HG03135 (cell line): ENCODE measurements at regions not wholly inside any gene's neighbourhood (a gene's known extent, or its start where the extent isn't known, plus 50 kb on each side); places are given as distances from the start of the nearest gene placed in this dataset.
"Not testable (repeated sequence)": the region's sequence is repeated elsewhere in the genome, so short reads cannot be mapped to it uniquely, and the experiment has no call there.

Experiments
- ATAC-seq: cut with Tn5 transposase; IDR thresholded peaks from one replicate; pipeline ENCODE4 v1.9.1; 2021; ENCODE audit warnings: mild to moderate bottlenecking, moderate library complexity; ENCODE audit not compliant: unreplicated experiment

GRCh38 chr5:51156838-51157237 lies 226.4 kb upstream of the ISL1 start:
- no peak for ATAC-seq

GRCh38 chr5:51159164-51159563 lies 224.1 kb upstream of the ISL1 start:
- no peak for ATAC-seq

- no peak for ATAC-seq
Measured at GRCh38 chr5:51159606-51160005, 223.6 kb upstream of the ISL1 start.

- no peak for ATAC-seq
Measured at GRCh38 chr5:51162245-51162644, 221.0 kb upstream of the ISL1 start.

- not testable (repeated sequence) for ATAC-seq
Measured at GRCh38 chr5:51165621-51166020, 217.6 kb upstream of the ISL1 start.

DNA sequence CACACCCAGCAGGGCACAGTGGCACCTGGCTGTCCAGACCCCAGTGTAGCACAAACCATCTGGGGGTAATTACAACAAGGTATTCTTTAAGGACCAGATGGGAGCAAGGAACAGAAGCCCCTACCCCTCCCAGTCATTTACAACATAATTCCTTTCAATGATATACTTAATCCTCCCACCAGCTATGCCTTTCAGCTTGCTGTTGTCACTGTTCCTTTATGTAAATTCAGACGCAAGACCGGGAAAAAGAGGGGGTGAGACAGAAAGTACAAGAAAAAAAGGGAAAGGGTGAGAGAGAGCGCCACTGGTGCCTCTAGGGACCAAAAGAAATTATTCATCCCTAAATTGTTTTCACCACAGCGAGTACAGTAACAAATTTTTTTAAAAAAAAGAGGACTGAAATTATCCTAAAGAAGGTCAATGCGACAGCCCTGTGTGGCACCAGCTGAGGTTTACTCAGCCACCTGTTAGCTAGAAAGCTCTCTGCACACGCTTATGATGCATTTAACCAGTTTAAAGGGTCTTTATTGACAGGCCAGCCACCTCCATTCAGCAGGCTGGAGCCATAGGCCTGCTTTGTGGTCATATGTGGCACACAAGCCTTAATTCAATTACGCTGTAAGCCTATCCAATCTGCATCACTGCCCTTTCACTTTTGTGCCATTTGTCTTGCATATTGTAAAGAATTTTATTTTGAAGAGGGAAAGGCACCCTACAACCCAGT lies 210.2 kb upstream of the ISL1 start:
- no peak for ATAC-seq

DNA sequence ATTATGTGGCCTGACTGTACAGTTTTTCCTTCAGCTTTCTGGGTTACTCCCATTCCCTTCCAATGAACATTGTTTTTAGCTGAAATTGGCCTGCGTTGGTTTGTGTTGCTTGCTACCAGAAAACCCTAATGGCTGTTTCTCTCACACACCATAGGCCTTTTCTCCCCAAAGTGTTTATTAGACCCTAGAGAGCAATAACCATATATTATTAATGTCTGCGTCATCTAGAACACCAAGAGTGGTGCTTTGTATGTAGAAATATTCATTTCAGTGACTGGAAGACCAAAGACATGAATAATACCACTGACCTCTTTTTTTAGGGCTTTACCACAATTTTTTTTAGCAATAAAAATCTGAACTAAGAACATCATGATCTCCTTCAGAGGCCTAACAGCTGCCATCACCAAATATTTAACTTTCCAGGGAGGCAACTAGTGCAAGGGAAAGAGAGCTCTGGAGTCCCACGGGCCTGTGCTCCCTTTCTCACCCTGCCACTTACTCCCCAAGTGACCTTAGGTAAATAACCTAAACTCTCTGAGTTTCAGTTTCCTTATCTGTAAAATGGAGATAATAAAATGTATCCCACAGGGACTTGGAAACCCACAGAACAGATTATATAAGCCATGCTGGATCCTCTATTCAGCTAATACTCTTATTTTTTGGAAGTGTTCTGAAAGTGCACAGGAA lies 201.9 kb upstream of the ISL1 start:
- no peak for ATAC-seq

- no peak for ATAC-seq
Measured at GRCh38 chr5:51185850-51186329, 197.4 kb upstream of the ISL1 start.

DNA sequence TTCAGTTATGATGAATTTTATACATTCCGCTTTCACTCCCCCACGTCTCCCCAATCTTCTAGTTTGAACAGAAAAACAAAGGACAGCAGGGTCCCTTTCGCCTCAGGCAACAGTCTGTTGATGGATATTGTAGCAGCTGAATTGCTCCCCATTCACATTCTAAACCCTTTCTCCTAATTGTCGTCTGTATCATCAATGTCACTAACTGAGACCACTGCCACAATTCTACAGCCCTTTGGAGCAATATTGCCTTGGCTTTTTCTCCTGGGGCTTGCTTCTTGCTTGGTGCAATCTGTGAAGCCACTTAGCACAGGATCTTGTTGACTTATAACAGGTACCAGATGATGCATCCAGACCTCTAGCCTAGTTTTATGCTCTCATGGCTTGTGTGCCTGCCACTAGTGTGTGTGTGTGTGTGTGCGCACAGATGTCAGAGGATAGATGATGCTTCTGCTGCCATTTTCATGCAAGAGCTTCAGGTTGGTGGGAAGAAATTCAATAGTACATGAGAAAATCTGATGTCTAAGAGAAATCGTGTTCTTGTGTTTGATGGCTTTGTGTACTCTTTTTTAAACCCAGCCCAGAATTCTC lies 195.2 kb upstream of the ISL1 start:
- ATAC-seq = no peak

DNA sequence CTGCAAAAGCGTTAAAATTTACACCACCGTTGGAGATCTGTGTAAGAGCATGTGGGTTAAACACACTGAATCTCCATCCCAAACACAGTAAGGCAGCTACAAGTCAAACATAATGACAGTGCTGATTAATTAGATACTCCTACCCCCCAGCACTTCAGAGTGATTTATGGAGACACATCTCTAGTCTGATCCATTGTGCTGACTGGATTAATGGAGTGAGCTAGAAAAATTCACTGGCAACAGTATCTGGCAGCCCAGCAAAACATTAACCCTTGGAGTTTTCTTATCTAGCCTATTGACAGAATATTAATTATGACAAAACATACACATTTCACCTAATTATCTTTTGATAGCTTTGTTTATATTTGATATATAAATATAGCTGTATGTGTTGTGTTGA lies 188.6 kb upstream of the ISL1 start:
- no peak for ATAC-seq

DNA sequence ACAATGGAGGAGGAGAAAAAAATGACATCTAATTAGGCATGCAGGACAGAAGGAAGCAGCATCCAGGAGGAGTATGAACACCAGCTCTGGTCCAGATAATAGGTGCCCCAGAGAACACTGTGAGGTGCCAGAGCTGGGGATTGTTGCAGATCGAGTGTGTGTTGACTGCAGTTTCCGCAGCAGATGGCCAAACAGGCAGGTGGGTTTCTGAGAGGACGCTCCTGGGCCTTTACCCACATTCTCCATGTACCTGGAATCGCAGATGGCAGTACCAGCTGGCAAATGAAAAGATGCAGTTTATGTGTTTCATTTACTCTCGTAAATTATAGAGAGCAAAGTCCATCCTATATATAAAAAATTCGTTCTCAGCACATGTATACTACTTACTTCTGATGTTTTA lies 182.2 kb upstream of the ISL1 start:
- ATAC-seq = no peak

- ATAC-seq = no peak
Measured at GRCh38 chr5:51201708-51202107, 181.5 kb upstream of the ISL1 start.

DNA sequence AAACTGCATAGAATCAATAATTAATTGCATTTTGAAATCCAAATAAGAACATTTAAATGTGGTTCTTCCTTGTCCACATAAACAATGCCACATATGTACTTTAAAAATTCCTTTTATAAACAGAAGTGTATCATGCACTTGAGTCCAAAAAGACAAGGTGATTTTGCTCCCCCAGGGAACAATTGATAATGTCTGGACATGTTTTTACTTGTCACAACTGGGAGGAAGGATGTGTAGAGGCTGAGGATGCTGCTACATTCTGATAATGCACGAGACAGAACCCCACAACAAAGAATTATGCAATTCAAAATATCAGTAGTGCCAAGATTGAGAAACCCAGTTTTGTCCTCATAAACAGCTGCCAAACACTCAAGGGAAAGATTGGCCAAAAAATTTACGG lies 181.1 kb upstream of the ISL1 start:
- no peak for ATAC-seq

GRCh38 chr5:51203598-51203997 lies 179.7 kb upstream of the ISL1 start:
- peak; percentile 65 for ATAC-seq

- ATAC-seq = no peak
Measured at GRCh38 chr5:51208296-51208695, 175.0 kb upstream of the ISL1 start.

DNA sequence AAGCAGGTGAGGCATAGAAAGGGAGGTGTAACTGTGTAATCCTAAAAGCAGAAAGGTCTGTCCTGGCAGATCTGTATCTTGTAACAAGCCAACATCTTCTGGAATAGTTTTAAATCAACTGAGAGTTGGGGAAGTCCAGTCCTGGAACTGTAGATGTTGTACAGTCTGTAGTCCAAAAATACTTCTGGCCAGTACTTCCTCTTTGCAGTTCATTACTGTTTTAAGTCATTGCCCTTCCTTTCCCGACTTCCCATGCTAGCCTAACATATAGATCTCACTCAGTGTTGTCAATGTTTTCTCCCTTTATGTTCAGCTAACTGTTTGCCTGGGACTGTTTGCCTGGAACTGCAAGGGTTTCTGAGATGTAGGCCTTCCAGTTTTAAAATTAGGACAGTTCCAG lies 168.5 kb upstream of the ISL1 start:
- no peak for ATAC-seq

DNA sequence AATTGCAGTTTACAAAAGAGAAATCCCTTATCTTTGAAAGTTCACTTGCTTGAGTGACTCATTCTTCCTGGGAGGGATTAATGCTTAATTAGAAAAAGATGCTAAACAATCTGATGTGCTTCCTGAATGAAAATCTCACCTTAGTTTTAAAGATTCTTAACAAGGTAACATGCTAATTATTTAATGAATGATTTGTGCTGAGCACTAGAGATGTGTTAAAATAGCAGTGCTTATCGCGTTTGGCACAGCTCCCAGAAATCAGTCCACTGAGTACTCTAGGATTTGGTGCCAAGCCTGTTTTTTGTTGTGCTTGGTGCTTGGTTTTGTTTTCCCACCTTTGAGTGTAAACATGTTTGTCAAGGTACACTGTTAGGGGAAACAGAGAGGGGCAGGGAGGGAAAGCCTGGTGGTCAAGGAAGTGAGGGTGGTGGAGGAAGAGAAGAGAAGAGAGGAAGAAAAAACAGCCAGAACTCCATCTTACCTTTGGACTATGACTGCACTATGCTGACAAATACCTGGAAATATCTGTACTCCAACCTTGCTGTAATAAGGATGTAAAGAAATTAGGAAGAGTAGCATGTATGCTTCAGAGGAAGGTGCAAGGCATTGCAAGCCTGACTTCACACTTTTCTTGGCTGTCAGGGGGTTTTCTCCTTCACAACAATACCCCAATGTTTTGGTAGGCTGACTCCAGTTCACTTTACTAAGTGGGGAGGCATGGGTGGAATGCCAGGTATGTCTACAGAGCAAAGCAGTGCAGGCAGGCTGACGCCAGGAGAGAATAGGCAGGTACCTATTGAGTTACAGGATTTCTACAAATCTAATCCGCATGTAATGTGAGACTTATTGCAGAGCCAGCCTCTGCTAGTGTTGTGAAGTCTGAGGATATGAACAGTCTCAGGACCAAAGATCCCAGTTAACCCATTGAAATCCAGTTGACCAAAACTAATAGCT lies 157.2 kb upstream of the ISL1 start:
- no peak for ATAC-seq

- ATAC-seq = no peak
Measured at GRCh38 chr5:51227963-51228470, 155.2 kb upstream of the ISL1 start.

DNA sequence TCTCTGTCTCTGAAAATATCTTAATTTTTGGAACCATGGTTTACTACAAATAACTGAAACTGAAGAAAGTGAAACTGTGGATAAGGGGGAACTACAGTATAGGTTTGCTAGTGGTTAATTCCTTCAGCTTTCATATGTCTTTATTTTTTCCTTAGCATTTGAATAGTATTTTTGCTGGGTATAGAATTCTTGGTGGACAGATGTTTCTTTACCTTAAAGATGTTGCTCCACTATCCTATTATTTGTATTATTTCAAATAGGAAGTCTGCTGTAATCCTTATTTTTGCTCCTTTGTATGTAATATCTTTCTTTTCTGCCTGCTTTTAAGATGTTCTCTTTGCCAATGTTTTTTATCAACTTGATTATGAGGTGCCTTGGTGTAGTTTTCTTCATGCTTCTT lies 152.9 kb upstream of the ISL1 start:
- no peak for ATAC-seq

- no peak for ATAC-seq
Measured at GRCh38 chr5:51242456-51242855, 140.8 kb upstream of the ISL1 start.

DNA sequence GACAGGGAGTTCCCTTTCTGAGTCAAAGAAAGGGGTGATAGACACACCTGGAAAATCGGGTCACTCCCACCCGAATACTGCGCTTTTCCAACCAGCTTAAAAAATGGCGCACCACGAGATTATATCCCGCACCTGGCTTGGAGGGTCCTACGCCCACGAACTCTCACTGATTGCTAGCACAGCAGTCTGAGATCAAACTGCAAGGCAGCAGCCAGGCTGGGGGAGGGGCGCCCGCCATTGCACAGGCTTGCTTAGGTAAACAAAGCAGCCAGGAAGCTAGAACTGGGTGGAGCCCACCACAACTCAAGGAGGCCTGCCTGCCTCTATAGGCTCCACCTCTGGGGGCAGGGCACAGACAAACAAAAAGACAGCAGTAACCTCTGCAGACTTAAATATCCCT lies 132.3 kb upstream of the ISL1 start:
- ATAC-seq = not testable (repeated sequence)
